Activated CD4-positive, alpha-beta memory T cell treated with anti-CD3 and anti-CD28 coated beads for 36 hours (primary cell): ENCODE measurements at regions not wholly inside any gene's neighbourhood (a gene's known extent, or its start where the extent isn't known, plus 50 kb on each side); places are given as distances from the start of the nearest gene placed in this dataset.
"Not testable (repeated sequence)": the region's sequence is repeated elsewhere in the genome, so short reads cannot be mapped to it uniquely, and the experiment has no call there.

Experiments
- CTCF ChIA-PET: fragments of 350-600 bp; sonication (Branson Sonifier 250); formaldehyde crosslinking; loops from one replicate; lab custom pipeline; 2021; ENCODE audit warnings: antibody characterized with exemption, inconsistent platforms; lab: Charles Lee
- POLR2A ChIA-PET: fragments of 350-600 bp; sonication (Branson Sonifier 250); formaldehyde crosslinking; loops from one replicate; lab custom pipeline; 2021; ENCODE audit warnings: antibody characterized with exemption; lab: Charles Lee
- DNase-seq: peaks from one replicate; pipeline ENCODE4 v3.0.0-alpha.2; 2020
- H3K27ac Mint-ChIP-seq: one replicate; pipeline ENCODE4 v1.8.0; 2021; ENCODE audit warnings: mixed read lengths
- H3K27me3 Mint-ChIP-seq: one replicate; pipeline ENCODE4 v1.8.0; 2021; ENCODE audit warnings: mixed read lengths
- H3K36me3 Mint-ChIP-seq: one replicate; pipeline ENCODE4 v1.8.0; 2021; ENCODE audit warnings: mixed read lengths
- H3K4me1 Mint-ChIP-seq: one replicate; pipeline ENCODE4 v1.8.0; 2021; ENCODE audit warnings: low read depth, mixed read lengths
- H3K4me3 Mint-ChIP-seq: one replicate; pipeline ENCODE4 v1.8.0; 2021; ENCODE audit warnings: mild to moderate bottlenecking, mixed read lengths
- H3K9me3 Mint-ChIP-seq: one replicate; pipeline ENCODE4 v1.8.0; 2021; ENCODE audit warnings: mixed read lengths
- intact Hi-C: fragments of 100-400 bp; cut with micrococcal nuclease; formaldehyde crosslinking; loops from one replicate; pipeline ENCODE4 v1.15.1; 2023

- ChIA-PET CTCF (no interaction called here), POLR2A (no interaction called here)
- Mint-ChIP-seq H3K36me3 (no peaks in the 10 kb centered on the region), H3K27ac (no peak overlapping the region), H3K4me3 (no peak overlapping the region), H3K27me3 (no peaks in the 10 kb centered on the region), H3K9me3 (no peaks in the 10 kb centered on the region), H3K4me1 (no peaks in the 10 kb centered on the region)
- intact Hi-C loops = no loop called here
- no peak for DNase-seq
Measured at GRCh38 chrX:25503826-25504225, 488.1 kb upstream of the ARX start.

GRCh38 chrX:25507801-25508200, 492.0 kb upstream of the ARX start:
- no peaks in the 10 kb centered on the region for H3K36me3 Mint-ChIP-seq
- ChIA-PET POLR2A (no interaction called here), CTCF (no interaction called here)
- no peak overlapping the region for H3K27ac Mint-ChIP-seq
- H3K9me3 Mint-ChIP-seq = peaks cover 7% of the 10 kb centered on the region
- H3K27me3 Mint-ChIP-seq = no peaks in the 10 kb centered on the region
- intact Hi-C loops = no loop called here
- no peaks in the 10 kb centered on the region for H3K4me1 Mint-ChIP-seq
- no peak for DNase-seq
- H3K4me3 Mint-ChIP-seq = no peak overlapping the region

GRCh38 chrX:25519258-25519657, 503.5 kb upstream of the ARX start:
- Mint-ChIP-seq H3K4me1 (no peaks in the 10 kb centered on the region), H3K9me3 (no peaks in the 10 kb centered on the region), H3K27me3 (no peaks in the 10 kb centered on the region), H3K27ac (no peak overlapping the region), H3K4me3 (no peak overlapping the region), H3K36me3 (no peaks in the 10 kb centered on the region)
- ChIA-PET POLR2A (no interaction called here), CTCF (no interaction called here)
- intact Hi-C loops = no loop called here
- DNase-seq = no peak

- H3K27ac Mint-ChIP-seq, intact Hi-C loops, H3K4me3 Mint-ChIP-seq, H3K9me3 Mint-ChIP-seq, H3K36me3 Mint-ChIP-seq, DNase-seq, H3K4me1 Mint-ChIP-seq, CTCF ChIA-PET, H3K27me3 Mint-ChIP-seq, POLR2A ChIA-PET: not testable (repeated sequence)
Measured at GRCh38 chrX:25522443-25523010, 506.8 kb upstream of the ARX start.

GRCh38 chrX:25523574-25524540, 508.1 kb upstream of the ARX start:
- H3K27me3 Mint-ChIP-seq = no peaks in the 10 kb centered on the region
- POLR2A ChIA-PET = no interaction called here
- no peak overlapping the region for H3K4me3 Mint-ChIP-seq
- intact Hi-C loops = no loop called here
- H3K27ac Mint-ChIP-seq = no peak overlapping the region
- no peaks in the 10 kb centered on the region for H3K4me1 Mint-ChIP-seq
- H3K36me3 Mint-ChIP-seq = no peaks in the 10 kb centered on the region
- DNase-seq = no peak
- H3K9me3 Mint-ChIP-seq = no peaks in the 10 kb centered on the region
- CTCF ChIA-PET = no interaction called here

- Mint-ChIP-seq H3K9me3 (no peaks in the 10 kb centered on the region), H3K4me3 (no peak overlapping the region), H3K4me1 (no peaks in the 10 kb centered on the region), H3K36me3 (no peaks in the 10 kb centered on the region), H3K27me3 (no peaks in the 10 kb centered on the region), H3K27ac (no peak overlapping the region)
- ChIA-PET POLR2A (no interaction called here), CTCF (no interaction called here)
- DNase-seq = no peak
- intact Hi-C loops = no loop called here
Measured at GRCh38 chrX:25527156-25527555, 511.4 kb upstream of the ARX start.

- POLR2A ChIA-PET = no interaction called here
Measured at GRCh38 chrX:25527596-25527995, 511.8 kb upstream of the ARX start.

GRCh38 chrX:25531096-25531495, 515.3 kb upstream of the ARX start:
- no peak for DNase-seq
- H3K4me1 Mint-ChIP-seq = no peaks in the 10 kb centered on the region
- POLR2A ChIA-PET = no interaction called here
- CTCF ChIA-PET = no interaction called here
- H3K27ac Mint-ChIP-seq = no peak overlapping the region
- H3K27me3 Mint-ChIP-seq = no peaks in the 10 kb centered on the region
- intact Hi-C loops = no loop called here
- H3K4me3 Mint-ChIP-seq = no peak overlapping the region
- H3K36me3 Mint-ChIP-seq = no peaks in the 10 kb centered on the region
- H3K9me3 Mint-ChIP-seq = no peaks in the 10 kb centered on the region

More at GRCh38 chrX:25527596-25527995, 511.8 kb upstream of the ARX start:
- CTCF ChIA-PET = no interaction called here
- Mint-ChIP-seq H3K4me3 (no peak overlapping the region), H3K36me3 (no peaks in the 10 kb centered on the region), H3K27ac (no peak overlapping the region), H3K9me3 (no peaks in the 10 kb centered on the region), H3K27me3 (no peaks in the 10 kb centered on the region), H3K4me1 (no peaks in the 10 kb centered on the region)
- no peak for DNase-seq
- intact Hi-C loops = no loop called here

- H3K4me1 Mint-ChIP-seq = no peaks in the 10 kb centered on the region
- H3K36me3 Mint-ChIP-seq = no peaks in the 10 kb centered on the region
- no peaks in the 10 kb centered on the region for H3K27me3 Mint-ChIP-seq
- no peak overlapping the region for H3K4me3 Mint-ChIP-seq
- CTCF ChIA-PET = no interaction called here
- no peaks in the 10 kb centered on the region for H3K9me3 Mint-ChIP-seq
- DNase-seq = no peak
- H3K27ac Mint-ChIP-seq = no peak overlapping the region
- intact Hi-C loops = no loop called here
- POLR2A ChIA-PET = no interaction called here
Measured at GRCh38 chrX:25534091-25534490, 518.3 kb upstream of the ARX start.

GRCh38 chrX:25536307-25536970, 520.7 kb upstream of the ARX start:
- Mint-ChIP-seq H3K4me3 (no peak overlapping the region), H3K9me3 (no peaks in the 10 kb centered on the region), H3K27me3 (no peaks in the 10 kb centered on the region), H3K4me1 (no peaks in the 10 kb centered on the region), H3K27ac (no peak overlapping the region), H3K36me3 (no peaks in the 10 kb centered on the region)
- no peak for DNase-seq
- POLR2A ChIA-PET = no interaction called here
- intact Hi-C loops = no loop called here
- CTCF ChIA-PET = no interaction called here

GRCh38 chrX:25537699-25538098, 521.9 kb upstream of the ARX start:
- POLR2A ChIA-PET = no interaction called here
- H3K4me3 Mint-ChIP-seq = no peak overlapping the region

GRCh38 chrX:25544641-25545040, 528.9 kb upstream of the ARX start:
- H3K36me3 Mint-ChIP-seq = no peaks in the 10 kb centered on the region
- POLR2A ChIA-PET = no interaction called here
- intact Hi-C loops = no loop called here
- H3K9me3 Mint-ChIP-seq = no peaks in the 10 kb centered on the region
- no peak for DNase-seq
- CTCF ChIA-PET = no interaction called here
- no peak overlapping the region for H3K27ac Mint-ChIP-seq
- no peaks in the 10 kb centered on the region for H3K27me3 Mint-ChIP-seq
- no peaks in the 10 kb centered on the region for H3K4me1 Mint-ChIP-seq
- no peak overlapping the region for H3K4me3 Mint-ChIP-seq

More at GRCh38 chrX:25537699-25538098, 521.9 kb upstream of the ARX start:
- CTCF ChIA-PET = no interaction called here
- Mint-ChIP-seq H3K27ac (no peak overlapping the region), H3K9me3 (no peaks in the 10 kb centered on the region), H3K4me1 (no peaks in the 10 kb centered on the region), H3K36me3 (no peaks in the 10 kb centered on the region), H3K27me3 (no peaks in the 10 kb centered on the region)
- DNase-seq = no peak
- intact Hi-C loops = no loop called here
